HUES6 (cell line): ENCODE measurements at regions not wholly inside any gene's neighbourhood (a gene's known extent, or its start where the extent isn't known, plus 50 kb on each side); places are given as distances from the start of the nearest gene placed in this dataset.

ENCODE experiments used
- H3K27ac ChIP-seq: 2 replicates; pipeline ENCODE4 v1.7.0; 2013; ENCODE audit warnings: low read depth, mild to moderate bottlenecking, low read length, inconsistent platforms
- H3K27me3 ChIP-seq: 2 replicates; pipeline ENCODE4 v1.6.1; 2013; ENCODE audit warnings: low read length; ENCODE audit not compliant: control insufficient read depth, insufficient read depth
- H3K36me3 ChIP-seq: 2 replicates; pipeline ENCODE4 v1.6.1; 2013; ENCODE audit warnings: low read length; ENCODE audit not compliant: control insufficient read depth, insufficient read depth
- H3K4me1 ChIP-seq: 2 replicates; pipeline ENCODE4 v1.6.1; 2013; ENCODE audit warnings: low read length; ENCODE audit not compliant: control insufficient read depth, insufficient read depth
- H3K4me3 ChIP-seq: 2 replicates; pipeline ENCODE4 v1.5.1; 2013; ENCODE audit warnings: low read depth, low read length
- H3K9ac ChIP-seq: one replicate; pipeline ENCODE4 v1.6.1; 2013; ENCODE audit warnings: mild to moderate bottlenecking, low read length
- H3K9me3 ChIP-seq: 2 replicates; pipeline ENCODE4 v1.6.1; 2013; ENCODE audit warnings: low read depth, low read length; ENCODE audit not compliant: control insufficient read depth, insufficient read depth

- H3K9me3 ChIP-seq: peaks cover 11% of the 10 kb centered on the region; the same call in 1 of the 2 replicates
- H3K4me1 ChIP-seq: no peaks in the 10 kb centered on the region
- H3K9ac ChIP-seq: no peak overlapping the region
- no peaks in the 10 kb centered on the region for H3K27me3 ChIP-seq
- H3K27ac ChIP-seq: no peak overlapping the region
- no peaks in the 10 kb centered on the region for H3K36me3 ChIP-seq
- H3K4me3 ChIP-seq: no peak overlapping the region
Measured at GRCh38 chrX:36543499-36543898, 464.7 kb upstream of the FAM47C start.

- Histone ChIP-seq H3K27me3 (no peaks in the 10 kb centered on the region; the same call in 1 of the 2 replicates), H3K4me1 (no peaks in the 10 kb centered on the region), H3K9ac (no peak overlapping the region), H3K27ac (no peak overlapping the region), H3K4me3 (no peak overlapping the region), H3K9me3 (no peaks in the 10 kb centered on the region), H3K36me3 (no peaks in the 10 kb centered on the region)
Measured at GRCh38 chrX:36562986-36563385, 445.2 kb upstream of the FAM47C start.

DNA sequence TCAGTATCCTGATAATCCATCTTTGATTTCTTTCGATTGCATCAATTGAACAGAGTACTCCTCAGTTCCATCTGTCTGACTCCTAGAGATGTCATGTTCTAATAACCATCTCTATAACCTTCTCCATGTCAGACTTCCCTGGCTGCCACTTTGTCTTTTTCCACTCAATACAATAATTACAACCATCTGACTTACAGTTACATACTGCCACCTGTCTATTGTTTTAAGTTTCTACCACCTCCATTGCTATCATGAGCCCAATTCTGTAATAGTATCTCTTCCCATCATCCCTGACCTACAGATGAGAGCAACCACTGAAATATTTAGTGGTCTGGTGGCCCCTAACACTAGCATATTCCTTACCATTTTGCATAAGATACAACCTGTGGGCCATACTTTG, 439.2 kb upstream of the FAM47C start:
- H3K27me3 ChIP-seq: no peaks in the 10 kb centered on the region; the same call in 1 of the 2 replicates
- no peaks in the 10 kb centered on the region for H3K36me3 ChIP-seq
- H3K4me1 ChIP-seq: no peaks in the 10 kb centered on the region
- H3K27ac ChIP-seq: no peak overlapping the region
- no peak overlapping the region for H3K9ac ChIP-seq
- no peak overlapping the region for H3K4me3 ChIP-seq
- no peaks in the 10 kb centered on the region for H3K9me3 ChIP-seq

DNA sequence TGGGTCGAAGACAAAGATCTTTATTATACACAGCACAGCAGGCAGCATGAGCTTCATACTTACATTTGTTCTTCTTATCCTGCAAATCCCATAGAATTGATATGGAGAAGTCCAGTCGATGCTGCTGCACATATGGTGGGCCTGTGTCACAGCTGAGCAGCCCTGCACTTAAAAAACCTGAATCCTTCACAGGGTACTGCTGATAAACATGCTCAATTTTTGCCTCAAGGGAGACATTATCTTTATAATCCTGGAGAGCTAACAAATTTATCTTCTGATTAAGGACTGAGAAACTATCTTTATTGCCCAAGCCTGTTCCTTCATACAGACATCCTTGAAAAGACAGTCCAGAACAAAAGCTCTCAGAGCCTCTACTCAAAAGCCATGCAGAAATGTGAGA, 434.4 kb upstream of the FAM47C start:
- H3K27me3 ChIP-seq: no peaks in the 10 kb centered on the region; the same call in 1 of the 2 replicates
- peaks cover 3% of the 10 kb centered on the region; the same call in 1 of the 2 replicates for H3K4me1 ChIP-seq
- no peak overlapping the region for H3K27ac ChIP-seq
- no peaks in the 10 kb centered on the region; the same call in 1 of the 2 replicates for H3K9me3 ChIP-seq
- H3K9ac ChIP-seq: no peak overlapping the region
- no peaks in the 10 kb centered on the region for H3K36me3 ChIP-seq
- no peak overlapping the region for H3K4me3 ChIP-seq

GRCh38 chrX:36575670-36576069, 432.5 kb upstream of the FAM47C start:
- H3K4me1 ChIP-seq: peaks cover 3% of the 10 kb centered on the region; the same call in 1 of the 2 replicates
- H3K9me3 ChIP-seq: no peaks in the 10 kb centered on the region; the same call in 1 of the 2 replicates
- no peak overlapping the region for H3K27ac ChIP-seq
- H3K36me3 ChIP-seq: no peaks in the 10 kb centered on the region
- H3K27me3 ChIP-seq: no peaks in the 10 kb centered on the region; the same call in 1 of the 2 replicates
- H3K4me3 ChIP-seq: no peak overlapping the region
- H3K9ac ChIP-seq: no peak overlapping the region

- no peak overlapping the region for H3K9ac ChIP-seq
- H3K36me3 ChIP-seq: no peaks in the 10 kb centered on the region
- H3K27ac ChIP-seq: no peak overlapping the region
- no peak overlapping the region for H3K4me3 ChIP-seq
- H3K4me1 ChIP-seq: peaks cover 3% of the 10 kb centered on the region; the same call in 1 of the 2 replicates
- no peaks in the 10 kb centered on the region; the same call in 1 of the 2 replicates for H3K9me3 ChIP-seq
- H3K27me3 ChIP-seq: no peaks in the 10 kb centered on the region; the same call in 1 of the 2 replicates
Measured at GRCh38 chrX:36577006-36577405, 431.2 kb upstream of the FAM47C start.

DNA sequence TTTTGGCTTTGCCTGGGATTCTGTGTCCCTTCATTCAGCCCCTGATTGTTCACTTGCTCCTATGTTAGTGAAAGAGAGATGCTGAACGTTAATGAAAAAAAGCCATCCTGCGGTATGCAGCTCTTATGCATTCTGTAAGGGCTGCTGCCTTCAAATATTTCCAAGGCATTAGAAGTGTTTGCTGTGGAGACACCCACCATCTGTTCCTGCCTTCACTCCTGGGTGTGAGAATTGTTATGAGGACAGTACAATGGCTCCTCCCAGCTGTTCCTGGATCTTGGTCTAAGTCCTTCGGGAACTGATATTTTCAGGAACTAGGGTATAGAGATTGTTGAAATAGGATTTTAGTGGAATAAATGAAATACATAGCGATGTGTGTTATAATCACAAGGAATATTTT, 427.1 kb upstream of the FAM47C start:
- Histone ChIP-seq H3K4me3 (no peak overlapping the region), H3K9ac (no peak overlapping the region)

DNA sequence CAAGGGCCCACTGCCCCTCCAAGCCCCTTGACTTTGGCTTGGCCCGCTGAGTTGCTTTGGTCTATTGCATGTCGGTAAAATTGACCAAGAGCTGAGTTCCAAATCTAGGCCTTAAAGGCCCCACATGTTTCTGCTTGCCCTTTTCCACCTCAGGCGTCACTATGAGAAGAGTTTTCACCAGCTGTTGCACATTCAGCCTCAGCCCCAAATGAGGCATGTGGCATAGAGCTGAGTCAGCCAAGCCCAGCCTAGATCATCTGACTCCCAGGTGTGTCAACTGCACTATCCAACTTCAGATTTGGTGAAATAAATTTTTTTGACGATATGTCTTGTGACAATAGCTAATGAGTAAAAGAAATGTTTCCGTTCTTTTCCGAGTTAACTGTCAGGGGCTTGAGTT, 424.5 kb upstream of the FAM47C start:
- Histone ChIP-seq H3K27me3 (no peaks in the 10 kb centered on the region; the same call in 1 of the 2 replicates), H3K4me1 (no peaks in the 10 kb centered on the region), H3K4me3 (no peak overlapping the region), H3K9ac (no peak overlapping the region), H3K27ac (no peak overlapping the region), H3K36me3 (no peaks in the 10 kb centered on the region), H3K9me3 (no peaks in the 10 kb centered on the region)

More for the DNA sequence above, 427.1 kb upstream of the FAM47C start:
- Histone ChIP-seq H3K4me1 (peaks cover 2% of the 10 kb centered on the region; the same call in 1 of the 2 replicates), H3K27me3 (no peaks in the 10 kb centered on the region; the same call in 1 of the 2 replicates), H3K36me3 (no peaks in the 10 kb centered on the region), H3K27ac (no peak overlapping the region), H3K9me3 (no peaks in the 10 kb centered on the region; the same call in 1 of the 2 replicates)

DNA sequence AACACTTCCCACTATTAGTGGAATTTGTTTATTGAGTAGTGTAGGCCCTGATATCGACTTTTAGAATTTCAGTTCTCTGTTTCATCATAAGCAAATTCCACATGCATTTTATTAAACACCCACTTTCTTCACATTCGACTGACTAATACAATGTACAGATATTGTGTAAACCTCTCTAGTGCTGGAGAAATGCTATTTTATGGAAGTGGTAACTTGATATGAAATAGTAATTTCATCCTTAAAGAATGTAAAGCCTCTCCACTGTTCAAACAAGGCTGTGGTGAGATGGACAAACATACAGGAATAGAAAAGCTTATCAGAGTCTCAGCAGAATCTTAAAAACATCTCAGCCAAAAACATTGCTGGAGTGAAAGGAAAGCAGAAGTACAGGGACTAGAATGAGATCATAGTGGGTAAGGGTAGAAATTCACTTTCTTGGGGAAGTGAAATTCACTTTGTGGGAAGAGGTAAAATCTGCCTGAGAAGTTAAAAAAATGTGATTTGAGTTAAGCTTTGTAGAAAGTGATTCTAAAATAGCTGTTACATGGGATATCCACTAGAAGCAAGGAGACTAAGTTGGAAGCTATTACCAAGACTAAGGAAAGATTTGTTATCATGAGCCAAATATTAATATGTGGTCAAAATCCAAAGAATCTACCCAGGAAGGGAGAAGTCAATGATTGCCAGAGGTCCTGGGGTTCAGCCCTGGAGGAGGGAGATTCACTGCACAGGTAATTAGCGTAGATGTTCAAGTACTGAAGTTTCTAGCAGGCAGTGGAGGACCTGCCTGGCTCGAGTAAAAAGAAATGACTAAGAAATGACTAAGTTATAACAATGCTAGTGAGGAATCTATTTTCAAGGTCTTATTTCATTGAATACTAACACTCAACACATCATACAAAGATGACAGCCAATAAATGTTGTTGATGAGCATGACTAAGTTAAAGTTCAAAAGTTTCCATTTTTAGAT, 398.3 kb upstream of the FAM47C start:
- no peak overlapping the region for H3K27ac ChIP-seq
- no peaks in the 10 kb centered on the region for H3K36me3 ChIP-seq
- no peak overlapping the region for H3K4me3 ChIP-seq
- no peaks in the 10 kb centered on the region for H3K4me1 ChIP-seq
- no peak overlapping the region for H3K9ac ChIP-seq
- no peaks in the 10 kb centered on the region; the same call in 1 of the 2 replicates for H3K27me3 ChIP-seq
- H3K9me3 ChIP-seq: no peaks in the 10 kb centered on the region

- Histone ChIP-seq H3K4me1 (no peaks in the 10 kb centered on the region), H3K4me3 (no peak overlapping the region), H3K27ac (no peak overlapping the region), H3K36me3 (no peaks in the 10 kb centered on the region), H3K27me3 (peaks cover 3% of the 10 kb centered on the region; the same call in 1 of the 2 replicates), H3K9ac (no peak overlapping the region), H3K9me3 (no peaks in the 10 kb centered on the region)
Measured at GRCh38 chrX:36626898-36627297, 381.3 kb upstream of the FAM47C start.

DNA sequence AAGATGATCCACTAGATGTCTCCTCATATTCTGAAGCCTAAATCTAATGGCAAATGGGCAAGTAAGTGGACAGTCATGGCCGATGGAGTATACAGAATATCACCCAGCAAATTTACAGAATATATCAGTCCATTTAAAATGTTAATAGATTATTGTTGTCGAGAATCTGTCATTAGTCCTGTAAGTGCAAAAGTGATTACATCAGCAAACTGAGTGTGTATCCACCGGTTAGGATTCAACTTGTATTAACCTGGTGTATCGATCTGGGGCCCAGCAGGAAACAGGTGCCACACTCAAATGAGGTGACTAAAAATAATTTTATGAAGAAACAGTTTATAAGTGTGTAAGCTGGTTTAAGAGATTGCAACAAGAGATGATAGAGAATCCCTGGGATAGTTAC, 367.9 kb upstream of the FAM47C start:
- H3K27me3 ChIP-seq: peaks cover 5% of the 10 kb centered on the region; the same call in 1 of the 2 replicates
- H3K4me3 ChIP-seq: no peak overlapping the region
- H3K9me3 ChIP-seq: no peaks in the 10 kb centered on the region
- H3K27ac ChIP-seq: no peak overlapping the region
- no peaks in the 10 kb centered on the region for H3K36me3 ChIP-seq
- peaks cover 7% of the 10 kb centered on the region; the same call in 1 of the 2 replicates for H3K4me1 ChIP-seq
- no peak overlapping the region for H3K9ac ChIP-seq
